HEK293 (cell line): ENCODE measurements at regions not wholly inside any gene's neighbourhood (a gene's known extent, or its start where the extent isn't known, plus 50 kb on each side); places are given as distances from the start of the nearest gene placed in this dataset.
A peak's percentile ranks its signal among the peaks of the same experiment; 100 is the strongest.

Source experiments
- CTCF ChIA-PET: fragments of 350-600 bp; formaldehyde crosslinking; extraction: SDS; loops from one replicate; lab custom pipeline; 2021; ENCODE audit warnings: antibody characterized with exemption; lab: Yijun Ruan, JAX
- POLR2A ChIA-PET: fragments of 300-600 bp; formaldehyde crosslinking; extraction: SDS; loops from one replicate; lab custom pipeline; 2020; ENCODE audit warnings: antibody characterized with exemption, inconsistent platforms; lab: Yijun Ruan, JAX
- H3K27ac ChIP-seq: fragments of 200-500 bp; sonication (Bioruptor generic); 2 replicates; pipeline ENCODE4 v1.5.1; 2014; ENCODE audit warnings: low read depth, low read length, control low read depth, inconsistent platforms; ENCODE audit errors: extremely low read depth
- H3K36me3 ChIP-seq, 2 experiments: fragments of 200-500 bp in 1 of 2; sonication (Bioruptor generic) in 1 of 2; 1 replicate in 1 of 2; 2 replicates in 1 of 2; pipeline ENCODE4 v1.5.1; 2014 to 2017; ENCODE audit warnings: inconsistent platforms in 2 of 2, low read length in 2 of 2; ENCODE audit not compliant: control insufficient read depth in 2 of 2, insufficient read depth in 1 of 2
- H3K4me1 ChIP-seq: fragments of 200-500 bp; sonication (Bioruptor generic); 2 replicates; pipeline ENCODE4 v1.5.1; 2014; ENCODE audit warnings: mild to moderate bottlenecking, low read length, inconsistent platforms; ENCODE audit not compliant: control insufficient read depth, insufficient read depth
- H3K4me3 ChIP-seq: 2 replicates; pipeline ENCODE4 v1.5.1; 2011; ENCODE audit warnings: low read depth, mild to moderate bottlenecking, control low read depth, low read length, moderate library complexity
- H3K9me3 ChIP-seq: fragments of 200-500 bp; sonication (Bioruptor generic); 2 replicates; pipeline ENCODE4 v1.5.1; 2014; ENCODE audit warnings: low read depth, low read length, inconsistent platforms; ENCODE audit not compliant: control insufficient read depth, insufficient read depth
- ATF2 ChIP-seq: fragments of 450-650 bp; formaldehyde crosslinking; IDR thresholded peaks from 2 replicates; pipeline ENCODE4 v1.5.1; 2016; ENCODE audit warnings: missing biosample characterization, missing genetic modification characterization, low read depth
- GLI4 ChIP-seq: fragments of 450-650 bp; formaldehyde crosslinking; IDR thresholded peaks from 2 replicates; pipeline ENCODE4 v1.5.1; 2016; ENCODE audit warnings: missing biosample characterization, missing genetic modification characterization
- HOXC10 ChIP-seq: sonication (generic); formaldehyde crosslinking; IDR thresholded peaks from 2 replicates; pipeline ENCODE4 v1.8.1; 2023; ENCODE audit warnings: mild to moderate bottlenecking, missing genetic modification reagents
- HOXD13 ChIP-seq: sonication (generic); formaldehyde crosslinking; IDR thresholded peaks from 2 replicates; pipeline ENCODE4 v1.8.0; 2022; ENCODE audit warnings: missing genetic modification reagents, borderline replicate concordance
- KLF9 ChIP-seq: fragments of 450-650 bp; formaldehyde crosslinking; IDR thresholded peaks from 2 replicates; pipeline ENCODE4 v1.5.1; 2016; ENCODE audit warnings: missing biosample characterization, missing genetic modification characterization, low read depth
- PRDM6 ChIP-seq: fragments of 450-650 bp; formaldehyde crosslinking; IDR thresholded peaks from 2 replicates; pipeline ENCODE4 v1.5.1; 2017; ENCODE audit warnings: missing biosample characterization, missing genetic modification characterization
- REST ChIP-seq: fragments of 450-650 bp; formaldehyde crosslinking; IDR thresholded peaks from 2 replicates; pipeline ENCODE4 v1.5.1; 2016; ENCODE audit warnings: missing biosample characterization, missing genetic modification characterization
- SALL2 ChIP-seq: fragments of 450-650 bp; formaldehyde crosslinking; IDR thresholded peaks from 2 replicates; pipeline ENCODE4 v1.5.0; 2017; ENCODE audit warnings: missing biosample characterization, mild to moderate bottlenecking, missing genetic modification characterization, borderline replicate concordance
- SP2 ChIP-seq: fragments of 450-650 bp; formaldehyde crosslinking; IDR thresholded peaks from 2 replicates; pipeline ENCODE4 v1.5.1; 2016; ENCODE audit warnings: missing biosample characterization, missing genetic modification characterization
- ZBTB11 ChIP-seq: fragments of 450-650 bp; formaldehyde crosslinking; conservative IDR thresholded peaks from 2 replicates; pipeline ENCODE4 v1.5.1; 2016; ENCODE audit warnings: low read depth, missing biosample characterization, missing genetic modification characterization
- ZNF112 ChIP-seq: fragments of 450-650 bp; formaldehyde crosslinking; IDR thresholded peaks from 2 replicates; pipeline ENCODE4 v1.5.0; 2017; ENCODE audit warnings: missing biosample characterization, missing genetic modification characterization
- ZNF140 ChIP-seq: fragments of 450-650 bp; formaldehyde crosslinking; IDR thresholded peaks from 2 replicates; pipeline ENCODE4 v1.5.1; 2016; ENCODE audit warnings: missing biosample characterization, missing genetic modification characterization
- ZNF175 ChIP-seq: fragments of 450-650 bp; formaldehyde crosslinking; IDR thresholded peaks from 2 replicates; pipeline ENCODE4 v1.5.1; 2016; ENCODE audit warnings: missing biosample characterization, missing genetic modification characterization
- ZNF292 ChIP-seq: fragments of 450-650 bp; formaldehyde crosslinking; IDR thresholded peaks from 2 replicates; pipeline ENCODE4 v1.5.1; 2016; ENCODE audit warnings: low read depth, missing biosample characterization, missing genetic modification characterization, borderline replicate concordance
- ZNF394 ChIP-seq: fragments of 450-650 bp; formaldehyde crosslinking; IDR thresholded peaks from 2 replicates; pipeline ENCODE4 v1.5.1; 2016; ENCODE audit warnings: missing biosample characterization, missing genetic modification characterization, mild to moderate bottlenecking, moderate library complexity, borderline replicate concordance
- ZNF433 ChIP-seq: fragments of 450-650 bp; formaldehyde crosslinking; IDR thresholded peaks from 2 replicates; pipeline ENCODE4 v1.5.1; 2016; ENCODE audit warnings: missing biosample characterization, missing genetic modification characterization, low read depth
- ZNF529 ChIP-seq: fragments of 450-650 bp; formaldehyde crosslinking; IDR thresholded peaks from 2 replicates; pipeline ENCODE4 v1.5.1; 2017; ENCODE audit warnings: missing genetic modification characterization, missing biosample characterization; ENCODE audit not compliant: insufficient replicate concordance
- ZNF555 ChIP-seq: fragments of 450-650 bp; formaldehyde crosslinking; conservative IDR thresholded peaks from 2 replicates; pipeline ENCODE4 v1.5.1; 2017; ENCODE audit warnings: missing biosample characterization, mild to moderate bottlenecking, missing genetic modification characterization, inconsistent platforms
- ZNF623 ChIP-seq: fragments of 450-650 bp; formaldehyde crosslinking; IDR thresholded peaks from 2 replicates; pipeline ENCODE4 v1.5.1; 2016; ENCODE audit warnings: missing biosample characterization, missing genetic modification characterization
- ZNF664 ChIP-seq: fragments of 450-650 bp; formaldehyde crosslinking; IDR thresholded peaks from 2 replicates; pipeline ENCODE4 v1.5.1; 2016; ENCODE audit warnings: missing biosample characterization, missing genetic modification characterization
- ZNF76 ChIP-seq: fragments of 450-650 bp; formaldehyde crosslinking; IDR thresholded peaks from 2 replicates; pipeline ENCODE4; 2016; ENCODE audit warnings: low read depth, missing biosample characterization, missing genetic modification characterization, borderline replicate concordance
- ZSCAN5A ChIP-seq: fragments of 450-650 bp; formaldehyde crosslinking; IDR thresholded peaks from 2 replicates; pipeline ENCODE4 v1.5.1; 2016; ENCODE audit warnings: missing biosample characterization, missing genetic modification characterization
- ZXDB ChIP-seq: fragments of 450-650 bp; formaldehyde crosslinking; IDR thresholded peaks from 2 replicates; pipeline ENCODE4 v1.5.1; 2016; ENCODE audit warnings: missing biosample characterization, missing genetic modification characterization

- H3K9me3 ChIP-seq, result no peaks in the 10 kb centered on the region
- POLR2A ChIA-PET, result no interaction called here
- TF ChIP-seq REST, result no peak
- no peak for TF ChIP-seq ZNF112 (tag by site-specific recombination)
- TF ChIP-seq HOXD13 (CRISPR knock-in tag), result no peak
- H3K4me3 ChIP-seq, result no peak overlapping the region
- no peak overlapping the region for H3K27ac ChIP-seq
- H3K4me1 ChIP-seq, result no peaks in the 10 kb centered on the region
- CTCF ChIA-PET, result no interaction called here
- H3K36me3 ChIP-seq, result no peaks in the 10 kb centered on the region
Measured at GRCh38 chr16:82364690-82365089, 194.7 kb upstream of the MPHOSPH6 start.

- Histone ChIP-seq H3K27ac (no peak overlapping the region), H3K9me3 (no peaks in the 10 kb centered on the region), H3K4me1 (no peaks in the 10 kb centered on the region), H3K4me3 (no peak overlapping the region), H3K36me3 (no peaks in the 10 kb centered on the region)
- ChIA-PET POLR2A (no interaction called here), CTCF (no interaction called here)
- TF ChIP-seq SALL2 (tag by site-specific recombination) (no peak), ZNF76 (tag by site-specific recombination) (no peak), GLI4 (tag by site-specific recombination) (no peak), ZNF555 (tag by site-specific recombination) (peak; percentile 43), ATF2 (no peak), ZBTB11 (peak; percentile 62), ZNF175 (tag by site-specific recombination) (no peak), ZNF529 (tag by site-specific recombination) (no peak), ZNF433 (tag by site-specific recombination) (no peak), ZNF394 (tag by site-specific recombination) (0 out of 2 replicates have a peak, but pooled peaks have one; percentile 35), SP2 (no peak), ZNF623 (peak; percentile 35), KLF9 (tag by site-specific recombination) (no peak), PRDM6 (no peak), HOXC10 (no peak), ZSCAN5A (tag by site-specific recombination) (no peak), ZNF664 (tag by site-specific recombination) (no peak), ZXDB (tag by site-specific recombination) (no peak), ZNF140 (tag by site-specific recombination) (peak; percentile 27; the same call in 1 of the 2 replicates), ZNF292 (tag by site-specific recombination) (no peak)
Measured at GRCh38 chr16:82363026-82363816, 193.2 kb upstream of the MPHOSPH6 start.
